ENCODE measurements at regions not wholly inside any gene's neighbourhood (a gene's known extent, or its start where the extent isn't known, plus 50 kb on each side); places are given as distances from the start of the nearest gene placed in this dataset.
"Not testable (repeated sequence)": the region's sequence is repeated elsewhere in the genome, so short reads cannot be mapped to it uniquely, and the experiment has no call there.

DNA sequence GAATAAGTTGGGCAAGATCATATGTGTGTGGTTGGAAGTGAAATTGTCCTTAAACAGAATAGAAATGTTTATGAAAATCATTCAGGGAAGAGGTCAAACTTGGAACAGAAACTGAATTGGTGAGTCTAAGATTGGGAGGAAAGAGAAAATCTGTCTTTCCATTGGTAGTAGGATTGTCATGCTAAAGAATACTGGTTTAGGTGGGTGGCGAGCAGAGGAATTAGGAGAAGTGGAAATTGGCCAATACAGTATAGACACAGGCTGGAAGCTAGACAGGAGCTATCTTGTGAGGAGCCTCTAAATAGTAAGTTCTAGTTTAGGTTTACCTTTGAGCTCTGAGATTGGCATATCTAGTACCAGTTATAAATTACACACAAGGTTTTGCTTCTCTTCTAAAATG lies 80.9 kb upstream of the KYNU start:
- H3K4me1 ChIP-seq (ENCODE audit: insufficient read depth, low read length, poor library complexity, severe bottlenecking) = no peaks in the 10 kb centered on the region
- intact Hi-C loops (cut with micrococcal nuclease; ENCODE audit: unreplicated experiment) = no loop called here
- TF ChIP-seq CTCF (conservative IDR thresholded peaks at IDR 0.05; ENCODE audit: low read depth, low read length) = no peak
- no peak overlapping the region for H3K27ac ChIP-seq (ENCODE audit: low read depth, low read length, poor library complexity, severe bottlenecking)
- H3K36me3 ChIP-seq (ENCODE audit: insufficient read depth, low read length, poor library complexity, severe bottlenecking) = no peaks in the 10 kb centered on the region
- CTCF ChIA-PET = interaction anchor here (0.7 kb wide), 1 partner anchor 238 kb away, joined by 3 read pairs; no protein-coding TSS in a partner anchor
- POLR2A ChIA-PET (ENCODE audit: low non-redundant PET) = interaction anchor here (0.6 kb wide), 1 partner anchor 622 kb away, joined by 3 read pairs; no protein-coding TSS in a partner anchor
- no TSS peak for BruUV-seq (replicated peaks)
- no peaks in the 10 kb centered on the region for H3K9me3 ChIP-seq (ENCODE audit: low read depth, low read length, poor library complexity, severe bottlenecking)
- no peaks in the 10 kb centered on the region for H3K27me3 ChIP-seq (replicated peaks; ENCODE audit: insufficient read depth, low read depth, low read length, poor library complexity)
- no peak for DNase-seq (ENCODE audit: low spot score)
- no peak overlapping the region for H3K4me3 ChIP-seq (ENCODE audit: low read depth, low read length, poor library complexity, severe bottlenecking)

GRCh38 chr2:142796161-142796560 lies 81.3 kb upstream of the KYNU start:
- no peak overlapping the region for H3K27ac ChIP-seq (ENCODE audit: low read depth, low read length, poor library complexity, severe bottlenecking)
- TF ChIP-seq CTCF (conservative IDR thresholded peaks at IDR 0.05; ENCODE audit: low read depth, low read length) (no peak), EZH2 (IDR thresholded peaks at IDR 0.05; ENCODE audit: borderline replicate concordance, low read depth, low read length, poor library complexity, severe bottlenecking) (no peak)
- no TSS peak for BruUV-seq (replicated peaks)
- intact Hi-C loops (cut with micrococcal nuclease; ENCODE audit: unreplicated experiment) = no loop called here
- no peaks in the 10 kb centered on the region for H3K9me3 ChIP-seq (ENCODE audit: low read depth, low read length, poor library complexity, severe bottlenecking)
- no peaks in the 10 kb centered on the region for H3K4me1 ChIP-seq (ENCODE audit: insufficient read depth, low read length, poor library complexity, severe bottlenecking)
- no peaks in the 10 kb centered on the region for H3K27me3 ChIP-seq (replicated peaks; ENCODE audit: insufficient read depth, low read depth, low read length, poor library complexity)
- POLR2A ChIA-PET (ENCODE audit: low non-redundant PET) = no interaction called here
- H3K36me3 ChIP-seq (ENCODE audit: insufficient read depth, low read length, poor library complexity, severe bottlenecking) = no peaks in the 10 kb centered on the region
- CTCF ChIA-PET = interaction anchor here (0.7 kb wide), 1 partner anchor 238 kb away, joined by 3 read pairs; no protein-coding TSS in a partner anchor
- DNase-seq (ENCODE audit: low spot score) = no peak
- no peak overlapping the region for H3K4me3 ChIP-seq (ENCODE audit: low read depth, low read length, poor library complexity, severe bottlenecking)

DNA sequence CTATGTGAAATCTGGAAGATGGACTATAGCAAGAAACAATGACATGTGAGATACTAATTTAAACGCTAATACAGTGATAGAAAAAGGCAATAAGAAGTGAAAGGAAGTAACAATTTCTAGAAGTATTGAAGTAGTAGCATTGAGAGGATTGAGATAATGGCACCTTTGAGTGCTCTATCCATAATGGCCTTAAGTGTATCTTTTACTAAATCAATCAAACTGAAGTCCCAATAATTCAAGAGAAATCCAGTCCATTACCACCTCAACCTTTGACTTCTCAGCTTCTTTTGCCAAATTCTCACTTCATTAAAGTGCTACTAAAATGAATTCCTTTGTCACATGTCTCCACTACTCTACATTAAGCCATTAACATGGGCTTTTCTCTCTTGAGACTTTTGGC lies 82.6 kb upstream of the KYNU start:
- POLR2A ChIA-PET (ENCODE audit: low non-redundant PET) = no interaction called here
- intact Hi-C loops (cut with micrococcal nuclease; ENCODE audit: unreplicated experiment) = no loop called here
- BruUV-seq (replicated peaks) = no TSS peak

DNA sequence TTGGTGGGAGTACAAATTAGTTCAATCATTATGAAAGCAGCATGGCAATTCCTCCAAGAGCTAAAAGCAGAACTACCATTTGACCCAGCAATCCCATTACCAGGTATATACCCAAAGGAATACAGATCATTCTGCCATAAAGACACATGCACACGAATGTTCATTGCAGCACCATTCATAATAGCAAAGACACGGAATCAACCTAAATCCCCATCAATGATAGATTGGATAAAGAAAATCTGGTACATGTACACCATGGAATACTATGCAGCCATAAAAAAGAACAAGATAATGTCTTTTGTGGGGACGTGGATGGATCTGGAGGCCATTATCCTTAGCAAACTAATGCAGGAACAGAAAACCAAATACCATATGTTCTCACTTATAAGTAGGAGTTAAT lies 85.1 kb upstream of the KYNU start:
- H3K9me3 ChIP-seq (ENCODE audit: low read depth, low read length, poor library complexity, severe bottlenecking); H3K4me1 ChIP-seq (ENCODE audit: insufficient read depth, low read length, poor library complexity, severe bottlenecking); intact Hi-C loops (cut with micrococcal nuclease; ENCODE audit: unreplicated experiment); H3K4me3 ChIP-seq (ENCODE audit: low read depth, low read length, poor library complexity, severe bottlenecking); CTCF ChIA-PET; BruUV-seq (replicated peaks); H3K27me3 ChIP-seq (replicated peaks; ENCODE audit: insufficient read depth, low read depth, low read length, poor library complexity); H3K27ac ChIP-seq (ENCODE audit: low read depth, low read length, poor library complexity, severe bottlenecking); POLR2A ChIA-PET (ENCODE audit: low non-redundant PET); H3K36me3 ChIP-seq (ENCODE audit: insufficient read depth, low read length, poor library complexity, severe bottlenecking); DNase-seq (ENCODE audit: low spot score): not testable (repeated sequence)

More for the DNA sequence above, 82.6 kb upstream of the KYNU start:
- Histone ChIP-seq H3K36me3 (ENCODE audit: insufficient read depth, low read length, poor library complexity, severe bottlenecking) (no peaks in the 10 kb centered on the region), H3K4me1 (ENCODE audit: insufficient read depth, low read length, poor library complexity, severe bottlenecking) (no peaks in the 10 kb centered on the region), H3K27me3 (replicated peaks; ENCODE audit: insufficient read depth, low read depth, low read length, poor library complexity) (no peaks in the 10 kb centered on the region), H3K4me3 (ENCODE audit: low read depth, low read length, poor library complexity, severe bottlenecking) (no peak overlapping the region), H3K27ac (ENCODE audit: low read depth, low read length, poor library complexity, severe bottlenecking) (no peak overlapping the region), H3K9me3 (ENCODE audit: low read depth, low read length, poor library complexity, severe bottlenecking) (no peaks in the 10 kb centered on the region)
- DNase-seq (ENCODE audit: low spot score) = no peak
- CTCF ChIA-PET = no interaction called here
- TF ChIP-seq EZH2 (IDR thresholded peaks at IDR 0.05; ENCODE audit: borderline replicate concordance, low read depth, low read length, poor library complexity, severe bottlenecking) (no peak), CTCF (conservative IDR thresholded peaks at IDR 0.05; ENCODE audit: low read depth, low read length) (no peak)
